Liver (tissue), 8 donors: ENCODE measurements at regions not wholly inside any gene's neighbourhood (a gene's known extent, or its start where the extent isn't known, plus 50 kb on each side); places are given as distances from the start of the nearest gene placed in this dataset.

Experiments used
- DNase-seq: peaks from one replicate; pipeline ENCODE4 v3.0.0-alpha.2; 2017; ENCODE audit warnings: low spot score
- H3K27ac ChIP-seq, 2 donors: one replicate each; pipeline ENCODE4 v1.7.0; 2013; ENCODE audit warnings: inconsistent platforms in 2 of 2, low read length in 2 of 2, control low read depth in 1 of 2, low read depth in 1 of 2, mild to moderate bottlenecking in 1 of 2
- H3K27me3 ChIP-seq, 4 donors: one replicate each; pipeline versions ENCODE4 v1.6.1 to v1.7.0; 2013; ENCODE audit warnings: low read length in 3 of 4, inconsistent platforms in 1 of 4, mild to moderate bottlenecking in 1 of 4, moderate library complexity in 1 of 4; ENCODE audit not compliant: control insufficient read depth in 4 of 4, insufficient read depth in 4 of 4
- H3K36me3 ChIP-seq, 4 donors: one replicate each; pipeline versions ENCODE4 v1.6.1 to v1.7.0; 2013; ENCODE audit warnings: low read length in 3 of 4, mild to moderate bottlenecking in 3 of 4, low read depth in 1 of 4, moderate library complexity in 1 of 4; ENCODE audit not compliant: control insufficient read depth in 4 of 4, insufficient read depth in 3 of 4
- H3K4me1 ChIP-seq, 4 donors: one replicate each; pipeline versions ENCODE4 v1.6.1 to v1.7.0; 2013; ENCODE audit warnings: low read length in 3 of 4, mild to moderate bottlenecking in 3 of 4, moderate library complexity in 1 of 4; ENCODE audit not compliant: control insufficient read depth in 4 of 4, insufficient read depth in 4 of 4
- H3K4me3 ChIP-seq, 3 donors: one replicate each; pipeline versions ENCODE4 v1.6.1 to v1.7.0; 2013; ENCODE audit warnings: low read length in 3 of 3, control low read depth in 1 of 3, low read depth in 1 of 3, mild to moderate bottlenecking in 1 of 3
- H3K9ac ChIP-seq, 2 donors: one replicate each; pipeline ENCODE4 v1.7.0; 2013; ENCODE audit warnings: low read length in 2 of 2, mild to moderate bottlenecking in 2 of 2, moderate library complexity in 2 of 2, control low read depth in 1 of 2, low read depth in 1 of 2
- H3K9me3 ChIP-seq, 4 donors: one replicate each; pipeline versions ENCODE4 v1.6.1 to v1.7.0; 2013; ENCODE audit warnings: low read length in 3 of 4; ENCODE audit not compliant: control insufficient read depth in 4 of 4
- CTCF ChIP-seq: fragments of 150-350 bp; IDR thresholded peaks from 2 replicates; pipeline ENCODE4 v1.5.1; 2017; ENCODE audit warnings: improper control_type of control experiment, low read depth, low read length; ENCODE audit not compliant: missing input control
- EGR1 ChIP-seq, 2 donors: IDR thresholded peaks; 2 replicates each; pipeline ENCODE4 v1.6.1; 2016 to 2018; ENCODE audit warnings: antibody characterized with exemption in 2 of 2, low read depth in 2 of 2
- FOXA1 ChIP-seq: IDR thresholded peaks from 2 replicates; pipeline ENCODE4 v1.6.1; 2016; ENCODE audit warnings: antibody characterized with exemption
- FOXA2 ChIP-seq: IDR thresholded peaks from 2 replicates; pipeline ENCODE4 v1.6.1; 2016; ENCODE audit warnings: antibody characterized with exemption
- HNF4G ChIP-seq: IDR thresholded peaks from 2 replicates; pipeline ENCODE4 v1.6.1; 2016; ENCODE audit warnings: antibody characterized with exemption
- JUND ChIP-seq, 2 donors: IDR thresholded peaks; 2 replicates each; pipeline ENCODE4 v1.6.1; 2016; ENCODE audit warnings: antibody characterized with exemption in 2 of 2
- NR2F2 ChIP-seq: IDR thresholded peaks from 2 replicates; pipeline ENCODE4 v1.6.1; 2016; ENCODE audit warnings: antibody characterized with exemption
- RAD21 ChIP-seq, 2 donors: IDR thresholded peaks; 2 replicates each; pipeline ENCODE4 v1.6.1; 2016; ENCODE audit warnings: antibody characterized with exemption in 2 of 2, mild to moderate bottlenecking in 2 of 2
- REST ChIP-seq: IDR thresholded peaks from 2 replicates; pipeline ENCODE4 v1.6.1; 2016; ENCODE audit warnings: antibody characterized with exemption, mild to moderate bottlenecking
- RXRA ChIP-seq, 2 donors: IDR thresholded peaks; 2 replicates each; pipeline ENCODE4 v1.6.1; 2017 to 2018; ENCODE audit warnings: antibody characterized with exemption in 2 of 2, mild to moderate bottlenecking in 1 of 2
- SP1 ChIP-seq: IDR thresholded peaks from 2 replicates; pipeline ENCODE4 v1.6.1; 2018; ENCODE audit warnings: antibody characterized with exemption, mild to moderate bottlenecking
- TAF1 ChIP-seq: conservative IDR thresholded peaks from 2 replicates; pipeline ENCODE4 v1.6.1; 2016; ENCODE audit warnings: antibody characterized with exemption, mild to moderate bottlenecking
- YY1 ChIP-seq: IDR thresholded peaks from 2 replicates; pipeline ENCODE4 v1.6.1; 2016; ENCODE audit warnings: antibody characterized with exemption, mild to moderate bottlenecking
- ZBTB33 ChIP-seq: IDR thresholded peaks from 2 replicates; pipeline ENCODE4 v1.6.1; 2016; ENCODE audit warnings: antibody characterized with exemption
- whole genome bisulfite sequencing: extraction: QIAGEN DNeasy Blood & Tissue Kit; methylation state at CpG from one replicate; pipeline ENCODE4 v1.1.7; 2013; 5-methylcytosine and 5-hydroxymethylcytosine counted together
- TF ChIP-seq, protein P1 (sequence below): IDR thresholded peaks from 2 replicates; pipeline ENCODE4 v1.6.1; 2016; ENCODE audit warnings: antibody characterized with exemption
- TF ChIP-seq, protein P2 (sequence below): IDR thresholded peaks from 2 replicates; pipeline ENCODE4 v1.6.1; 2016; ENCODE audit warnings: antibody characterized with exemption
- donor health status: healthy.
- donor health status: healthy.
- donor health status: healthy.
- donor health status: healthy.
- donor health status: healthy.

GRCh38 chr17:36842963-36843558, 94.2 kb upstream of the LHX1 start (continued):
- TF ChIP-seq REST (no peak), SP1 (no peak), ZBTB33 (no peak), YY1 (no peak)

- 77% methylated on average over 2 of the region's 2 CpGs for WGBS
- Histone ChIP-seq H3K9ac (no peak overlapping the region), H3K4me3 (no peak overlapping the region), H3K36me3 (no peaks in the 10 kb centered on the region), H3K27me3 (no peaks in the 10 kb centered on the region), H3K9me3 (peaks cover 0 to 4% (median 0%) of the 10 kb centered on the region in 4 donors), H3K27ac (no peak overlapping the region), H3K4me1 (no peaks in the 10 kb centered on the region)
- TF ChIP-seq, protein P1, sequence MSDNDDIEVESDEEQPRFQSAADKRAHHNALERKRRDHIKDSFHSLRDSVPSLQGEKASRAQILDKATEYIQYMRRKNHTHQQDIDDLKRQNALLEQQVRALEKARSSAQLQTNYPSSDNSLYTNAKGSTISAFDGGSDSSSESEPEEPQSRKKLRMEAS = no peak
- TF ChIP-seq ZBTB33 = no peak
- TF ChIP-seq EGR1 (IDR thresholded peaks at IDR 0.05; ENCODE audit: low read depth in 2 of 2) = no peak
- TF ChIP-seq HNF4G = no peak
- DNase-seq = no peak
These were observed 93.3 kb upstream of the LHX1 start for GRCh38 chr17:36844013-36844412.

- no peak for DNase-seq
- Histone ChIP-seq H3K4me3 (no peak overlapping the region), H3K9ac (no peak overlapping the region), H3K9me3 (peaks cover 0 to 4% (median 0%) of the 10 kb centered on the region in 4 donors), H3K36me3 (no peaks in the 10 kb centered on the region), H3K27me3 (no peaks in the 10 kb centered on the region), H3K27ac (no peak overlapping the region), H3K4me1 (no peaks in the 10 kb centered on the region)
- 76% methylated on average over 2 of the region's 2 CpGs for WGBS
- TF ChIP-seq RAD21 (IDR thresholded peaks at IDR 0.05) (no peak), TAF1 (no peak), YY1 (no peak), CTCF (no peak), NR2F2 (no peak), HNF4G (no peak), FOXA2 (no peak), JUND (IDR thresholded peaks at IDR 0.05) (no peak), REST (no peak), FOXA1 (no peak), RXRA (IDR thresholded peaks at IDR 0.05) (no peak)
- TF ChIP-seq, protein P1 = no peak
- TF ChIP-seq, protein P2, sequence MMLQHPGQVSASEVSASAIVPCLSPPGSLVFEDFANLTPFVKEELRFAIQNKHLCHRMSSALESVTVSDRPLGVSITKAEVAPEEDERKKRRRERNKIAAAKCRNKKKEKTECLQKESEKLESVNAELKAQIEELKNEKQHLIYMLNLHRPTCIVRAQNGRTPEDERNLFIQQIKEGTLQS = no peak
These were observed 92.7 kb upstream of the LHX1 start for GRCh38 chr17:36844601-36845000.
